GM23248 (cell line): ENCODE measurements at regions not wholly inside any gene's neighbourhood (a gene's known extent, or its start where the extent isn't known, plus 50 kb on each side); places are given as distances from the start of the nearest gene placed in this dataset.

Source experiments
- DNase-seq: peaks from one replicate; pipeline ENCODE4 v3.0.0-alpha.2; 2015
- H2AFZ ChIP-seq: fragments of 200-600 bp; sonication (generic); 2 replicates; pipeline ENCODE4 v1.6.1; 2016; ENCODE audit warnings: antibody characterized with exemption
- H3F3A ChIP-seq: fragments of 200-600 bp; sonication (generic); 2 replicates; pipeline ENCODE4 v1.6.1; 2016; ENCODE audit warnings: mild to moderate bottlenecking, antibody characterized with exemption, mixed run types; ENCODE audit not compliant: insufficient read depth
- H3K27ac ChIP-seq: fragments of 200-600 bp; sonication (generic); 2 replicates; pipeline ENCODE4 v1.5.1; 2016; ENCODE audit warnings: mild to moderate bottlenecking
- H3K27me3 ChIP-seq: fragments of 200-600 bp; sonication (generic); replicated peaks from 2 replicates; pipeline ENCODE4 v1.6.1; 2016; ENCODE audit warnings: mild to moderate bottlenecking; ENCODE audit not compliant: insufficient read depth
- H3K36me3 ChIP-seq: fragments of 200-600 bp; sonication (generic); 2 replicates; pipeline ENCODE4 v1.6.1; 2016; ENCODE audit warnings: low read depth, mild to moderate bottlenecking
- H3K4me1 ChIP-seq: fragments of 200-600 bp; sonication (generic); 2 replicates; pipeline ENCODE4 v1.6.1; 2016; ENCODE audit warnings: mild to moderate bottlenecking; ENCODE audit not compliant: insufficient read depth
- H3K4me2 ChIP-seq: fragments of 200-600 bp; sonication (generic); one replicate; pipeline ENCODE4 v1.6.1; 2016; ENCODE audit warnings: mild to moderate bottlenecking; ENCODE audit not compliant: unreplicated experiment
- H3K4me3 ChIP-seq: fragments of 200-600 bp; sonication (generic); 2 replicates; pipeline ENCODE4 v1.5.1; 2016; ENCODE audit warnings: mild to moderate bottlenecking
- H3K79me2 ChIP-seq: fragments of 200-600 bp; sonication (generic); 2 replicates; pipeline ENCODE4 v1.6.1; 2016; ENCODE audit warnings: mild to moderate bottlenecking; ENCODE audit not compliant: insufficient read depth
- H3K9ac ChIP-seq: fragments of 200-600 bp; sonication (generic); 2 replicates; pipeline ENCODE4 v1.6.1; 2016; ENCODE audit warnings: mild to moderate bottlenecking
- H3K9me2 ChIP-seq: fragments of 200-600 bp; sonication (generic); 2 replicates; pipeline ENCODE4 v1.6.1; 2016; ENCODE audit warnings: mixed run types, mild to moderate bottlenecking, moderate library complexity; ENCODE audit not compliant: insufficient read depth
- H3K9me3 ChIP-seq: fragments of 200-600 bp; sonication (generic); one replicate; pipeline ENCODE4 v1.6.1; 2017; ENCODE audit warnings: low read depth
- H4K20me1 ChIP-seq: fragments of 200-600 bp; sonication (generic); 2 replicates; pipeline ENCODE4 v1.6.0; 2016; ENCODE audit not compliant: insufficient read depth
- EZH2 ChIP-seq: fragments of 200-600 bp; sonication (generic); IDR thresholded peaks from 2 replicates; pipeline ENCODE4 v1.6.1; 2018; ENCODE audit warnings: antibody characterized with exemption, mild to moderate bottlenecking; ENCODE audit not compliant: insufficient read depth, poor library complexity, severe bottlenecking
- EZH2phosphoT487 ChIP-seq: fragments of 200-600 bp; sonication (generic); IDR thresholded peaks from 2 replicates; pipeline ENCODE4 v1.6.1; 2018; ENCODE audit warnings: antibody characterized with exemption, moderate library complexity, mild to moderate bottlenecking, low read depth; ENCODE audit not compliant: insufficient read depth
- WGBS, 2 experiments: methylation state at CpG; one replicate each; pipeline ENCODE4 v1.1.6; 2015 to 2017; ENCODE audit warnings: low lambda C conversion rate in 2 of 2, low coverage in 1 of 2; ENCODE audit errors: missing lambda C conversion rate in 2 of 2; 5-methylcytosine and 5-hydroxymethylcytosine counted together
- in situ Hi-C: fragments of 300-500 bp; cut with MboI; formaldehyde crosslinking; loops from 2 replicates; pipeline ENCODE4 v1.15.0; 2020

- no peak overlapping the region for H3K27ac ChIP-seq
- no peak for TF ChIP-seq EZH2
- no peak for TF ChIP-seq EZH2phosphoT487
- H3F3A ChIP-seq = no peaks in the 10 kb centered on the region
- no peak overlapping the region for H3K4me2 ChIP-seq
- no peaks in the 10 kb centered on the region for H3K27me3 ChIP-seq
- no peak overlapping the region for H3K4me3 ChIP-seq
- in situ Hi-C loops = no loop called here
- no peaks in the 10 kb centered on the region for H3K9me2 ChIP-seq
- no peaks in the 10 kb centered on the region for H3K9me3 ChIP-seq
- H3K4me1 ChIP-seq = peaks cover 12% of the 10 kb centered on the region; the same call in 1 of the 2 replicates
- 81 to 83% methylated on average over 10 of the region's 10 CpGs for WGBS, 2 experiments
- H3K36me3 ChIP-seq = no peaks in the 10 kb centered on the region
- DNase-seq = no peak
- H3K79me2 ChIP-seq = no peaks in the 10 kb centered on the region
- no peaks in the 10 kb centered on the region for H4K20me1 ChIP-seq
- H3K9ac ChIP-seq = no peak overlapping the region
- no peak overlapping the region for H2AFZ ChIP-seq
Observed at GRCh38 chr10:43939939-43940820, 291.5 kb upstream of the ZNF32 start.

- Histone ChIP-seq H4K20me1 (no peaks in the 10 kb centered on the region), H3K4me3 (no peak overlapping the region), H3K27me3 (no peaks in the 10 kb centered on the region), H2AFZ (no peak overlapping the region), H3K9me2 (no peaks in the 10 kb centered on the region), H3K79me2 (no peaks in the 10 kb centered on the region), H3F3A (no peaks in the 10 kb centered on the region), H3K4me2 (no peak overlapping the region), H3K4me1 (peaks cover 12% of the 10 kb centered on the region; the same call in 1 of the 2 replicates), H3K27ac (no peak overlapping the region), H3K9ac (no peak overlapping the region), H3K36me3 (no peaks in the 10 kb centered on the region), H3K9me3 (no peaks in the 10 kb centered on the region)
- in situ Hi-C loops = no loop called here
- no peak for TF ChIP-seq EZH2phosphoT487
- no peak for TF ChIP-seq EZH2
- WGBS, 2 experiments = 81 to 83% methylated on average over 6 of the region's 6 CpGs
- no peak for DNase-seq
Observed at GRCh38 chr10:43939389-43939938, 290.8 kb upstream of the ZNF32 start.

GRCh38 chr10:43938810-43939209 lies 290.1 kb upstream of the ZNF32 start:
- H3F3A ChIP-seq = no peaks in the 10 kb centered on the region
- no peaks in the 10 kb centered on the region for H3K9me3 ChIP-seq
- no peaks in the 10 kb centered on the region for H3K36me3 ChIP-seq
- no peak overlapping the region for H3K4me2 ChIP-seq
- no peak overlapping the region for H3K9ac ChIP-seq
- no peak overlapping the region for H3K4me3 ChIP-seq
- no peak for DNase-seq
- no peaks in the 10 kb centered on the region for H3K27me3 ChIP-seq
- 80 to 82% methylated on average over 8 of the region's 8 CpGs for WGBS, 2 experiments
- no peak overlapping the region for H3K27ac ChIP-seq
- H3K9me2 ChIP-seq = no peaks in the 10 kb centered on the region
- H2AFZ ChIP-seq = no peak overlapping the region
- no peak for TF ChIP-seq EZH2phosphoT487
- TF ChIP-seq EZH2 = no peak
- H3K4me1 ChIP-seq = peaks cover 12% of the 10 kb centered on the region; the same call in 1 of the 2 replicates
- in situ Hi-C loops = no loop called here
- no peaks in the 10 kb centered on the region for H4K20me1 ChIP-seq
- H3K79me2 ChIP-seq = no peaks in the 10 kb centered on the region

GRCh38 chr10:43931308-43931930 lies 282.7 kb upstream of the ZNF32 start:
- Histone ChIP-seq H3K4me3 (no peak overlapping the region), H3K4me1 (peaks cover 19% of the 10 kb centered on the region), H3K9ac (no peak overlapping the region), H3K9me2 (no peaks in the 10 kb centered on the region), H3K4me2 (peak overlapping the region; percentile 38), H3K9me3 (no peaks in the 10 kb centered on the region), H3F3A (peaks cover 17% of the 10 kb centered on the region), H3K27me3 (no peaks in the 10 kb centered on the region), H4K20me1 (no peaks in the 10 kb centered on the region), H3K79me2 (no peaks in the 10 kb centered on the region), H2AFZ (peak overlapping the region; percentile 54), H3K36me3 (no peaks in the 10 kb centered on the region), H3K27ac (peak overlapping the region; percentile 75)
- no peak for TF ChIP-seq EZH2phosphoT487
- no peak for TF ChIP-seq EZH2
- peak; percentile 92 for DNase-seq
- 16 to 17% methylated on average over 4 of the region's 4 CpGs for WGBS, 2 experiments
- in situ Hi-C loops = no loop called here
